ENCODE measurements at regions not wholly inside any gene's neighbourhood (a gene's known extent, or its start where the extent isn't known, plus 50 kb on each side); places are given as distances from the start of the nearest gene placed in this dataset.

- TF ChIP-seq, protein P1, sequence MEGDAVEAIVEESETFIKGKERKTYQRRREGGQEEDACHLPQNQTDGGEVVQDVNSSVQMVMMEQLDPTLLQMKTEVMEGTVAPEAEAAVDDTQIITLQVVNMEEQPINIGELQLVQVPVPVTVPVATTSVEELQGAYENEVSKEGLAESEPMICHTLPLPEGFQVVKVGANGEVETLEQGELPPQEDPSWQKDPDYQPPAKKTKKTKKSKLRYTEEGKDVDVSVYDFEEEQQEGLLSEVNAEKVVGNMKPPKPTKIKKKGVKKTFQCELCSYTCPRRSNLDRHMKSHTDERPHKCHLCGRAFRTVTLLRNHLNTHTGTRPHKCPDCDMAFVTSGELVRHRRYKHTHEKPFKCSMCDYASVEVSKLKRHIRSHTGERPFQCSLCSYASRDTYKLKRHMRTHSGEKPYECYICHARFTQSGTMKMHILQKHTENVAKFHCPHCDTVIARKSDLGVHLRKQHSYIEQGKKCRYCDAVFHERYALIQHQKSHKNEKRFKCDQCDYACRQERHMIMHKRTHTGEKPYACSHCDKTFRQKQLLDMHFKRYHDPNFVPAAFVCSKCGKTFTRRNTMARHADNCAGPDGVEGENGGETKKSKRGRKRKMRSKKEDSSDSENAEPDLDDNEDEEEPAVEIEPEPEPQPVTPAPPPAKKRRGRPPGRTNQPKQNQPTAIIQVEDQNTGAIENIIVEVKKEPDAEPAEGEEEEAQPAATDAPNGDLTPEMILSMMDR (IDR thresholded peaks at IDR 0.05; ENCODE audit: control insufficient read depth, extremely low read depth, insufficient read depth): no peak
- H3K4me3 ChIP-seq (ENCODE audit: low read depth, low read length): no peak overlapping the region
These were observed 97.7 kb downstream of the GYPC start for GRCh38 chr2:126753501-126754212.

GRCh38 chr2:126754240-126755004 lies 98.5 kb downstream of the GYPC start:
- DNase-seq (ENCODE audit: low read depth): no peak
- no peak overlapping the region for H3K4me3 ChIP-seq (ENCODE audit: low read depth, low read length)
- TF ChIP-seq, protein P1 (IDR thresholded peaks at IDR 0.05; ENCODE audit: control insufficient read depth, extremely low read depth, insufficient read depth): no peak

More at GRCh38 chr2:126753501-126754212, 97.7 kb downstream of the GYPC start:
- no peak for DNase-seq (ENCODE audit: low read depth)

DNA sequence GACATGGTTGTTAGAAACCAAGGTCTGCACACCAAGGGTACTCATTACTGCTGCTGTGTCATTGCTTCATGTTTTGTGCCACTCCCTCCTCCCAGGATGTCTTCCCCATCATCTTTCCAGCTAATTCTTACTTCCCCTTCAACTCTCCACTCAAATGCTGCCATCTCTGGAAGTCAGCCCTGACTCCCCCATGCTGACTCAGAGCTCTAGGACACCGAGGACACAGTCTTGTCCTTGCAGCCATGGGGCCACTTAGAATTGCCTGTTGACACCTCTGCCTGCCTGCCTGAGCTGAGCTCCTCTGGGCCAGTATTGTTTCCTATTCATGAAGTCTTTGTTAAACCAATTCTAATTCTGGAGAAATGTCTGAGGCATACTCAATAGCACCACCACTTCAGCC lies 100.2 kb downstream of the GYPC start:
- H3K4me3 ChIP-seq (ENCODE audit: low read depth, low read length): no peak overlapping the region
- TF ChIP-seq, protein P1 (IDR thresholded peaks at IDR 0.05; ENCODE audit: control insufficient read depth, extremely low read depth, insufficient read depth): no peak
- no peak for DNase-seq (ENCODE audit: low read depth)

DNA sequence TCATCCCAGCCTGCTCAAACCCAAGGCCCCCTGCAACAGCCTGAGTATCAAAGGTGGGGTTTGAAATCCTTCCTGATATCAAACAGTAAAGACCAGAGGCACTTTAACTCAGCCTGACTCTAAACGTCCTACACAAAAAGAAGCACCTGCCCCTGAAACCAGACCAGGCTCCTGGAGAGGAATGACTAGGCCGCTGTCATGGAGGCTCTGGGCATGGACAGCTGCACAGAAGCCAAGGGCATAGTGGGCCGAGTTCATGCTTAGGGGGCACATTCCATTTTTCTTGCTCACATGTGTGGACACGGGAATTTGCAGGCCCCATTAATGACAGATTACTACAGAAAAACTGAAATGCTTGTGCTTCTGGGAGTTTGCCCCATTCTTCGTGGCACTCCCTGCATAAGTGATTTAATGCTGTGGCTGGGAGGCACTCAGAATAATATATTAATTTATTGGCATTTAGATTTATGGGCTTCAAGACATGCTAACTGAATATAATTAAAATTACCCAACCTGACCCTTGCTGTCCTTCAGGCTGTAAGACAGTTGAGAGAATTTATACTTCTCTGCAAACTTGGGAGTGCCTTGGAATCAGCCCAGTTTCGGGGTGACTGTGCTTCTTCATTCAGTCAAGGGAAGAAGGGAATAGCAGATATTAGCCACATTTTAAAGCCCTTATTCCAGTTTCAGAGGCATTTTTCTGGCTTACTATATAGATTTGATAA lies 105.5 kb downstream of the GYPC start:
- no peak overlapping the region for H3K4me3 ChIP-seq (ENCODE audit: low read depth, low read length)
- TF ChIP-seq, protein P1 (IDR thresholded peaks at IDR 0.05; ENCODE audit: control insufficient read depth, extremely low read depth, insufficient read depth): no peak
- DNase-seq (ENCODE audit: low read depth): no peak

DNA sequence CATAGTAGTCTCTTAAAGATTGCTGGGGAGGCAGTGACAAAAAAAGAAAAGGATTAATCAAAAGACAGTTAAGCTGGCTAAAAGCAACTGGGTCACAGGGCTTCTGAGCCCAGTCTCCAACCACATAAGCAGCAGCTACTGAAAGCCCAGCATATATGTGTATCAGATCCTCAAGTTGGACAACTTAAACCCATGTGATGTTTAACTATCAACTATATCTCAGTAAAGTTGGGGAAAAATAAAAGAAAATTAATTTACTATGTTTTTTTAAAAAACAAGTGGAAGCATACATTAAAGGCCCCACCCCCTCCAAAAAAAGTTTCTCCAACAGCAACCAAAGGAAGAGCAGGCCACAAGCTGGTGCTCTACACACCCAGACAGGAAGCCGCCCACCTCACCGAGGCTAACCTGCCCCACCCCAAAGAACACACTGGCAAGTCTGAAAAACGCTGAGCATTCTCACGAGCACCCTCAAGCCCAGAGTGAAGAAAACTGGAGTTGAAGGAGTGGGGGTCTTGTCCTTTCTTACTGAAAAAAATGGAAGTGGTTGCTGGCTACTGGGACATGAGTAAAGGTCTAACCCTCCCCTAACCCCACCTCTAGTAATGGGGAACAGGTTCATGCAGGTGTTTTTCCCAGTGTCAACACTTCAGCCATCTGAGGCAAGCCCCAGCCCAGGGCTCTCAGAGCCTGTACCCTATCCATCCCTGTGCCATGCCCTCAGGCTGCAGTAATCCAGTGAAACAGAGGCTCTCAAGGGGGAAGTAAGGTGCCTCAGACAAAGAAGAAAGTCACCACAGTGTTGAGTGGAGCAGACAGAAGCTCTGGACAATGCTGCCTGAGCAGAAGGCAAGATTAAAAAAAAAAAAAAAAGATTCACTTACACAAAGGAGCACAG lies 106.3 kb downstream of the GYPC start:
- DNase-seq (ENCODE audit: low read depth): no peak
- H3K4me3 ChIP-seq (ENCODE audit: low read depth, low read length): no peak overlapping the region
- TF ChIP-seq, protein P1 (IDR thresholded peaks at IDR 0.05; ENCODE audit: control insufficient read depth, extremely low read depth, insufficient read depth): no peak

DNA sequence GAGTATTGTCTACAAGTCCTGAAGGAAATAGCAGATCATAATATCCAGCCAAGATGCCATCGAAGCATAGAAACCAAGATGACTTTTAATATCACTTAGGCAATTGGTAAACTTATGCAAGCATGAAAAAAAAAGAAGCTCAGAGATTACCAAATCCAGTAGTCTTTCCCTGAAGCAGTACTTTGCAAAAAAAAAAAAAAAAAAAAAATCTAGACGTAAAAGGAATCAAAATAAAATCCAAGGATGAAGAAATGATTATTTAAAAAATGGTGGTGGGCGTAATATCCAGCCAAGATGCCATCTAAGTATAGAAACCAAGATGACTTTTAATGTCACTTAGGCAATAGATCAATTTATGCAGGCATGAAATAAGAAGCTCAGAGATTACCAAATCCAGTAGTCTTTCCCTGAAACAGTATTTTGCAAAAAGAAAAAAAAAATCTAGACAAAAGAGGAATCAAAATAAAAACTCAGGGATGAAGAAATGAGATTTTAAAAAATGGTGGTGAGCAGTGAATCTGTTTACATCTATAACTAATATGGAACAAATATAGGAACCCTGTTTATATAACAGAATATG lies 108.8 kb downstream of the GYPC start:
- no peak overlapping the region for H3K4me3 ChIP-seq (ENCODE audit: low read depth, low read length)
- TF ChIP-seq, protein P1 (IDR thresholded peaks at IDR 0.05; ENCODE audit: control insufficient read depth, extremely low read depth, insufficient read depth): no peak
- DNase-seq (ENCODE audit: low read depth): no peak
